ENCODE measurements at regions not wholly inside any gene's neighbourhood (a gene's known extent, or its start where the extent isn't known, plus 50 kb on each side); places are given as distances from the start of the nearest gene placed in this dataset.
"Not testable (repeated sequence)": the region's sequence is repeated elsewhere in the genome, so short reads cannot be mapped to it uniquely, and the experiment has no call there.

- no peak overlapping the region for H3K4me3 ChIP-seq (ENCODE audit: low read length)
- WGBS (ENCODE audit: insufficient coverage, insufficient read length), result no CpG with 5 or more reads among the region's 2 CpGs
Observed at GRCh38 chr5:93993161-93993560, 251.8 kb upstream of the POU5F2 start.

GRCh38 chr5:93990504-93991070 lies 249.2 kb upstream of the POU5F2 start:
- WGBS (ENCODE audit: insufficient coverage, insufficient read length), result no CpG with 5 or more reads among the region's 2 CpGs
- DNase-seq (ENCODE audit: low read depth, low spot score), result no peak
- no peak overlapping the region for H3K27ac ChIP-seq (ENCODE audit: low read length)

More at GRCh38 chr5:93993161-93993560, 251.8 kb upstream of the POU5F2 start:
- no peak for DNase-seq (ENCODE audit: low read depth, low spot score)
- H3K4me1 ChIP-seq (ENCODE audit: control insufficient read depth, insufficient read depth, low read length), result no peaks in the 10 kb centered on the region
- no peaks in the 10 kb centered on the region for H3K9me3 ChIP-seq (ENCODE audit: control insufficient read depth, insufficient read depth, low read length)
- H3K27me3 ChIP-seq (ENCODE audit: control insufficient read depth, insufficient read depth, low read length), result no peaks in the 10 kb centered on the region
- no peak overlapping the region for H3K27ac ChIP-seq (ENCODE audit: low read length)
- H3K36me3 ChIP-seq (ENCODE audit: control insufficient read depth, insufficient read depth, low read length), result no peaks in the 10 kb centered on the region

GRCh38 chr5:93985940-93986570 lies 244.7 kb upstream of the POU5F2 start:
- not testable (repeated sequence) for H3K27ac ChIP-seq (ENCODE audit: low read length); H3K27me3 ChIP-seq (ENCODE audit: control insufficient read depth, insufficient read depth, low read length); H3K36me3 ChIP-seq (ENCODE audit: control insufficient read depth, insufficient read depth, low read length); H3K4me3 ChIP-seq (ENCODE audit: low read length); DNase-seq (ENCODE audit: low read depth, low spot score); H3K9me3 ChIP-seq (ENCODE audit: control insufficient read depth, insufficient read depth, low read length); H3K4me1 ChIP-seq (ENCODE audit: control insufficient read depth, insufficient read depth, low read length)
- whole genome bisulfite sequencing (ENCODE audit: insufficient coverage, insufficient read length), result no CpG with 5 or more reads among the region's 45 CpGs

More at GRCh38 chr5:93990504-93991070, 249.2 kb upstream of the POU5F2 start:
- H3K36me3 ChIP-seq (ENCODE audit: control insufficient read depth, insufficient read depth, low read length), result no peaks in the 10 kb centered on the region
- H3K4me3 ChIP-seq (ENCODE audit: low read length), result no peak overlapping the region
- H3K9me3 ChIP-seq (ENCODE audit: control insufficient read depth, insufficient read depth, low read length), result no peaks in the 10 kb centered on the region
- no peaks in the 10 kb centered on the region for H3K4me1 ChIP-seq (ENCODE audit: control insufficient read depth, insufficient read depth, low read length)
- H3K27me3 ChIP-seq (ENCODE audit: control insufficient read depth, insufficient read depth, low read length), result no peaks in the 10 kb centered on the region

GRCh38 chr5:93978222-93978621 lies 236.8 kb upstream of the POU5F2 start:
- no peaks in the 10 kb centered on the region for H3K4me1 ChIP-seq (ENCODE audit: control insufficient read depth, insufficient read depth, low read length)

GRCh38 chr5:93967923-93968322 lies 226.5 kb upstream of the POU5F2 start:
- Histone ChIP-seq H3K36me3 (ENCODE audit: control insufficient read depth, insufficient read depth, low read length) (no peaks in the 10 kb centered on the region), H3K4me3 (ENCODE audit: low read length) (no peak overlapping the region), H3K27ac (ENCODE audit: low read length) (no peak overlapping the region), H3K9me3 (ENCODE audit: control insufficient read depth, insufficient read depth, low read length) (no peaks in the 10 kb centered on the region), H3K4me1 (ENCODE audit: control insufficient read depth, insufficient read depth, low read length) (no peaks in the 10 kb centered on the region), H3K27me3 (ENCODE audit: control insufficient read depth, insufficient read depth, low read length) (no peaks in the 10 kb centered on the region)
- no peak for DNase-seq (ENCODE audit: low read depth, low spot score)

More at GRCh38 chr5:93978222-93978621, 236.8 kb upstream of the POU5F2 start:
- H3K4me3 ChIP-seq (ENCODE audit: low read length), result no peak overlapping the region
- H3K36me3 ChIP-seq (ENCODE audit: control insufficient read depth, insufficient read depth, low read length), result no peaks in the 10 kb centered on the region
- H3K9me3 ChIP-seq (ENCODE audit: control insufficient read depth, insufficient read depth, low read length), result no peaks in the 10 kb centered on the region
- DNase-seq (ENCODE audit: low read depth, low spot score), result no peak
- H3K27ac ChIP-seq (ENCODE audit: low read length), result no peak overlapping the region
- no peaks in the 10 kb centered on the region for H3K27me3 ChIP-seq (ENCODE audit: control insufficient read depth, insufficient read depth, low read length)

GRCh38 chr5:93964421-93964820 lies 223.0 kb upstream of the POU5F2 start:
- Histone ChIP-seq H3K9me3 (ENCODE audit: control insufficient read depth, insufficient read depth, low read length) (no peaks in the 10 kb centered on the region), H3K4me3 (ENCODE audit: low read length) (no peak overlapping the region), H3K27me3 (ENCODE audit: control insufficient read depth, insufficient read depth, low read length) (no peaks in the 10 kb centered on the region), H3K4me1 (ENCODE audit: control insufficient read depth, insufficient read depth, low read length) (no peaks in the 10 kb centered on the region), H3K27ac (ENCODE audit: low read length) (no peak overlapping the region), H3K36me3 (ENCODE audit: control insufficient read depth, insufficient read depth, low read length) (no peaks in the 10 kb centered on the region)
- WGBS (ENCODE audit: insufficient coverage, insufficient read length), result no CpG with 5 or more reads among the region's 1 CpG
- no peak for DNase-seq (ENCODE audit: low read depth, low spot score)

GRCh38 chr5:93960042-93960441 lies 218.6 kb upstream of the POU5F2 start:
- Histone ChIP-seq H3K27me3 (ENCODE audit: control insufficient read depth, insufficient read depth, low read length) (no peaks in the 10 kb centered on the region), H3K36me3 (ENCODE audit: control insufficient read depth, insufficient read depth, low read length) (no peaks in the 10 kb centered on the region), H3K27ac (ENCODE audit: low read length) (no peak overlapping the region), H3K4me3 (ENCODE audit: low read length) (no peak overlapping the region), H3K4me1 (ENCODE audit: control insufficient read depth, insufficient read depth, low read length) (no peaks in the 10 kb centered on the region), H3K9me3 (ENCODE audit: control insufficient read depth, insufficient read depth, low read length) (no peaks in the 10 kb centered on the region)
- WGBS (ENCODE audit: insufficient coverage, insufficient read length), result no CpG with 5 or more reads among the region's 3 CpGs
- DNase-seq (ENCODE audit: low read depth, low spot score), result no peak

- WGBS (ENCODE audit: insufficient coverage, insufficient read length), result no CpG with 5 or more reads among the region's 2 CpGs
- no peaks in the 10 kb centered on the region for H3K27me3 ChIP-seq (ENCODE audit: control insufficient read depth, insufficient read depth, low read length)
- H3K27ac ChIP-seq (ENCODE audit: low read length), result no peak overlapping the region
- no peak overlapping the region for H3K4me3 ChIP-seq (ENCODE audit: low read length)
- peaks cover 8% of the 10 kb centered on the region for H3K4me1 ChIP-seq (ENCODE audit: control insufficient read depth, insufficient read depth, low read length)
- no peak for DNase-seq (ENCODE audit: low read depth, low spot score)
- no peaks in the 10 kb centered on the region for H3K9me3 ChIP-seq (ENCODE audit: control insufficient read depth, insufficient read depth, low read length)
- no peaks in the 10 kb centered on the region for H3K36me3 ChIP-seq (ENCODE audit: control insufficient read depth, insufficient read depth, low read length)
Observed at GRCh38 chr5:93956006-93956405, 214.6 kb upstream of the POU5F2 start.

GRCh38 chr5:93954421-93955069 lies 213.1 kb upstream of the POU5F2 start:
- WGBS (ENCODE audit: insufficient coverage, insufficient read length), result no CpG with 5 or more reads among the region's 5 CpGs
- no peak overlapping the region for H3K4me3 ChIP-seq (ENCODE audit: low read length)
- H3K27ac ChIP-seq (ENCODE audit: low read length), result no peak overlapping the region
- no peaks in the 10 kb centered on the region for H3K36me3 ChIP-seq (ENCODE audit: control insufficient read depth, insufficient read depth, low read length)
- no peaks in the 10 kb centered on the region for H3K9me3 ChIP-seq (ENCODE audit: control insufficient read depth, insufficient read depth, low read length)
- peaks cover 8% of the 10 kb centered on the region for H3K4me1 ChIP-seq (ENCODE audit: control insufficient read depth, insufficient read depth, low read length)
- no peaks in the 10 kb centered on the region for H3K27me3 ChIP-seq (ENCODE audit: control insufficient read depth, insufficient read depth, low read length)
- DNase-seq (ENCODE audit: low read depth, low spot score), result no peak

- peaks cover 8% of the 10 kb centered on the region for H3K4me1 ChIP-seq (ENCODE audit: control insufficient read depth, insufficient read depth, low read length)
- H3K36me3 ChIP-seq (ENCODE audit: control insufficient read depth, insufficient read depth, low read length), result no peaks in the 10 kb centered on the region
- H3K27ac ChIP-seq (ENCODE audit: low read length), result no peak overlapping the region
- WGBS (ENCODE audit: insufficient coverage, insufficient read length), result no CpG with 5 or more reads among the region's 3 CpGs
- no peak for DNase-seq (ENCODE audit: low read depth, low spot score)
- H3K4me3 ChIP-seq (ENCODE audit: low read length), result no peak overlapping the region
- no peaks in the 10 kb centered on the region for H3K9me3 ChIP-seq (ENCODE audit: control insufficient read depth, insufficient read depth, low read length)
- H3K27me3 ChIP-seq (ENCODE audit: control insufficient read depth, insufficient read depth, low read length), result no peaks in the 10 kb centered on the region
Observed at GRCh38 chr5:93953442-93953841, 212.0 kb upstream of the POU5F2 start.

GRCh38 chr5:93941897-93942296 lies 200.5 kb upstream of the POU5F2 start:
- H3K4me3 ChIP-seq (ENCODE audit: low read length), result no peak overlapping the region
- no CpG with 5 or more reads among the region's 3 CpGs for WGBS (ENCODE audit: insufficient coverage, insufficient read length)
- H3K27ac ChIP-seq (ENCODE audit: low read length), result no peak overlapping the region
- no peak for DNase-seq (ENCODE audit: low read depth, low spot score)
- no peaks in the 10 kb centered on the region for H3K9me3 ChIP-seq (ENCODE audit: control insufficient read depth, insufficient read depth, low read length)
- H3K27me3 ChIP-seq (ENCODE audit: control insufficient read depth, insufficient read depth, low read length), result no peaks in the 10 kb centered on the region
- no peaks in the 10 kb centered on the region for H3K36me3 ChIP-seq (ENCODE audit: control insufficient read depth, insufficient read depth, low read length)
- no peaks in the 10 kb centered on the region for H3K4me1 ChIP-seq (ENCODE audit: control insufficient read depth, insufficient read depth, low read length)

Data from iPS DF 6.9 (cell line).